HG02610 (cell line): ENCODE measurements at regions not wholly inside any gene's neighbourhood (a gene's known extent, or its start where the extent isn't known, plus 50 kb on each side); places are given as distances from the start of the nearest gene placed in this dataset.

ENCODE experiments used
- ATAC-seq: cut with Tn5 transposase; IDR thresholded peaks from one replicate; pipeline ENCODE4 v1.9.1; 2021; ENCODE audit warnings: mild to moderate bottlenecking, moderate library complexity; ENCODE audit not compliant: unreplicated experiment

DNA sequence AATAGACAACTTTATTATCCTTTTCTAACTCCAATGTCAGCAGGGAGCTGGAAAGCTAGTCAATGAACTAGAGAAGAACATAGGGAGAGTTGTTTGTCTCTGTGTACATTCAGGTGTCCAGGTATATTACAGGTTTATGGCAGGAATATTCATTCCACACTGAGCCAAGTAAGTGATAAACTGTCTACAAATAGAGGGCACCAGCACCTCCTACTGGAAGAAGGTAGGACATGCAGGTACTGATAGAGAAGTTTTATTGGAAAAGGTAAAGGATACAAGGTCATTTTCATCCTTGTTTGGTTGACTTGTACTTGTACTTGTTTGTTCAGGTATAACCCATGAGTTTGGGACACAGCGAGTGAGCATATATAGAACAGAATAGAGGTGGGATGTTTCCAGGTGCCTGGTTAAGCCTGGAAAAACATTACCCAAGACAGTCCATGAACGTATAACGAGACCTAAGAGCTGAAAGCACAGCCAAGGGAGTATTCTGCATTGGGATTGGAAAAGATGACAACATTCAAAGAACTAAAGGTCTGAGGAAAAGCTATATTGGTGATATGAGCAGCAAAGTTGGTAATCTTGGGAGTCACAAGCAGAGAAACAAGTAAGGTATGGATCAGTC, 61.4 kb upstream of the PPP1R3C start:
- ATAC-seq, result no peak

DNA sequence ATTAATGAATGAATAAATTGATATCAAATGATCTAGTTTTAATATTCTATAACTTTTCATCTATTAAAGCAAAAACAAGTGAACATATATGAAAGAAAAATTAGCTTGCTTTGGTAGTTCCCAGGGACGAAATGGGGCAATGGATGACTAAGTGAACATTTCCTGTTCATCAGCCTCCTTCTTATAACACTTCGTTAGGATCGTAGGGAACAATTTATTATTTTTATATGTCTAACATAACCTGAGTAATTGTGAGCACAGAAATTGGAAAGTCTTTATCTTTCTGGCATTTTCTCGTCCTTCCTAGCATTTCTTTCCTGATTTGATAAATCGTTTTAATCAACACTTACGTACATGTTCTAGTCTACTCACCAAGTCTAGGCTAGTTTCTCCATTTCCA, 59.1 kb upstream of the PPP1R3C start:
- no peak for ATAC-seq

GRCh38 chr10:91690996-91691676, 58.3 kb upstream of the PPP1R3C start:
- ATAC-seq, result no peak

GRCh38 chr10:91690412-91690811, 57.5 kb upstream of the PPP1R3C start:
- ATAC-seq, result no peak

GRCh38 chr10:91689731-91690168, 56.9 kb upstream of the PPP1R3C start:
- no peak for ATAC-seq

- ATAC-seq, result no peak
Observed at GRCh38 chr10:91684841-91685240, 52.0 kb upstream of the PPP1R3C start.

DNA sequence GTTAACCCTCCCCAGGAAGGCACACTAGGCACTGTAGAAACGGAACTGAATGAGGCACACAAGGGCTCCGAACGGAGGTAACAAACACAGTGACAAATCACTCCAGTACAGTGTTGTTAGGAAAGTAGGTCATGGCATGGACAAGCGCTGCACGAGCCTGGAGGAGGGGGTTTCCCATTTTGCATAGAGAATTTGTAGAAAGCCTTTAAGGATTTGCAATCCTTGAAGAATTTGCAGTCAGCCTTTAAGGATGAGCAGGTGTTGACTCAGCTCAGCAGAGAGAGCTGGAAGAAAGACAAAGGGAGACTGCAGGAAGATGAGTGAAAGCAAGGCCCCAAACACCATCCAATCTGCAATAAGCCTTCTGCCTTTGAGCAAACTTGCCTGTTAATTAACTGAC, 51.1 kb upstream of the PPP1R3C start:
- no peak for ATAC-seq

DNA sequence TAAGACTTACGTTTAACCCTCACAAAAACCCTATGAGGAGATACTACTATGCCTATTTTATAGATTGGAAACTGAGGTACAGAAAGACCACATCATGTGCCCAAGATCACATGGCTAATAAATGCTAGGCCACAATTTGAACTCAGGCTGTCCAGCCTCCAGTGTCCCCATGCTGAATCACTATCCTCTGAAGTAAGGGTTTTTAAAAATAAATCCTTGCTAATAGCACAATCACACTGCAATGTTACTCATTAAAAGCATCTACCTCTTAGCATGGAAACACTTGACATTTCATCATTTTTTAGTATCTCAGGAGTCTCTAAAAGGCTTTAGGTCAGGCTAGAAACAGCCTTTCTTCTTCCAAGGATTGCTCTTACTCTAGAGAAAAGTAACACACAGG, 50.0 kb upstream of the PPP1R3C start:
- no peak for ATAC-seq
